GM06990 (cell line): ENCODE measurements at regions not wholly inside any gene's neighbourhood (a gene's known extent, or its start where the extent isn't known, plus 50 kb on each side); places are given as distances from the start of the nearest gene placed in this dataset.

ENCODE experiments used
- DNase-seq: peaks from one replicate; pipeline ENCODE4 v3.0.0-alpha.2; 2011; ENCODE audit not compliant: insufficient read length; ENCODE audit errors: extremely low read depth
- H3K27me3 ChIP-seq: replicated peaks from 2 replicates; pipeline ENCODE4 v1.6.0; 2011; ENCODE audit warnings: low read length; ENCODE audit not compliant: control insufficient read depth, insufficient read depth
- H3K36me3 ChIP-seq: 2 replicates; pipeline ENCODE4 v1.5.1; 2011; ENCODE audit warnings: low read length; ENCODE audit not compliant: control insufficient read depth, insufficient read depth
- H3K4me3 ChIP-seq: replicated peaks from 2 replicates; pipeline ENCODE4 v1.5.1; 2011; ENCODE audit warnings: low read depth, mild to moderate bottlenecking, control low read depth, low read length
- CTCF ChIP-seq: IDR thresholded peaks from 2 replicates; pipeline ENCODE4 v1.5.1; 2011; ENCODE audit warnings: low read length, control low read depth, mild to moderate bottlenecking, inconsistent platforms; ENCODE audit not compliant: insufficient read depth, poor library complexity, severe bottlenecking

GRCh38 chr9:4424038-4424437, 66.2 kb upstream of the SLC1A1 start:
- no peaks in the 10 kb centered on the region for H3K27me3 ChIP-seq
- DNase-seq, result no peak
- H3K36me3 ChIP-seq, result no peaks in the 10 kb centered on the region
- no peak for TF ChIP-seq CTCF
- no peak overlapping the region for H3K4me3 ChIP-seq

DNA sequence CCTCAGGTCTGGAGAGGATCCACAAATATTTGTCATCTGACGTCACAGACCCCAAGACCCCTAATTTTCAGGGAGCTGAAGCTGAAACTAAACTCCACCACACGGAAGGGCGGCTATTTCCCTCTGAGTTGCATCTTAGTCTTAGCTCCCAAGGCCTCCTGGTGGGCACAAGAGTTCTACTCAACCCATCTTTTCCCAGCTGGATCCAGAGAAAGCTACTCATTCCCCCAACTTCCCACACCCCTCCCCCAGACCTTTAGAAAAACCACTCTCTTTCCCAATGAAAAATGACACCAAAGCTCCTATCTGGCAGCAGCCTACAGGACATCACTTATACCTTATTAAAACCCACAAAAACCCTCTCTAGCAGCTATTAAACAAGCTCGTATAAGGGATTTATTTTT, 67.1 kb upstream of the SLC1A1 start:
- no peak for DNase-seq
- no peak for TF ChIP-seq CTCF
- Histone ChIP-seq H3K36me3 (no peaks in the 10 kb centered on the region), H3K4me3 (no peak overlapping the region), H3K27me3 (no peaks in the 10 kb centered on the region)

DNA sequence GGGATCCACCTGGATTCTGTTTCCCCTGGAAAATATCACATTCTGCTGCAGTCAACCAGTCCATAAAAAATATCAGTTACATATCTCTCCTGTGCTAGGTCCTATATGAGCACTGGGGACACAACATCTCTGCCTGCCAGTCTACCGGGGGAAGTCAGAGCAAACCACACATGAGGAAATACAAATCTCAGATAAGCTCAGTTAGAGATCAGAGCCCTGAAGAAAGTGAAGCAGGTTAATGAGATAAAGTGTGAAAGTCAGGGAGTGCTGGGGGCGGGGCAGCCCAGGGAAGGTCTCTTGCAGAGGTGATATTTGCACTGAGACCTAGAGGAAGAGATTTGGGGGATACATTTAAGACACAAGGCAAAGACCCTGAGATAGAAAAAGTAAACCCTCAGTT, 67.8 kb upstream of the SLC1A1 start:
- no peak for TF ChIP-seq CTCF
- Histone ChIP-seq H3K4me3 (no peak overlapping the region), H3K27me3 (no peaks in the 10 kb centered on the region), H3K36me3 (no peaks in the 10 kb centered on the region)
- DNase-seq, result no peak

GRCh38 chr9:4421847-4422246, 68.4 kb upstream of the SLC1A1 start:
- Histone ChIP-seq H3K36me3 (no peaks in the 10 kb centered on the region), H3K4me3 (no peak overlapping the region), H3K27me3 (no peaks in the 10 kb centered on the region)
- no peak for TF ChIP-seq CTCF
- no peak for DNase-seq

DNA sequence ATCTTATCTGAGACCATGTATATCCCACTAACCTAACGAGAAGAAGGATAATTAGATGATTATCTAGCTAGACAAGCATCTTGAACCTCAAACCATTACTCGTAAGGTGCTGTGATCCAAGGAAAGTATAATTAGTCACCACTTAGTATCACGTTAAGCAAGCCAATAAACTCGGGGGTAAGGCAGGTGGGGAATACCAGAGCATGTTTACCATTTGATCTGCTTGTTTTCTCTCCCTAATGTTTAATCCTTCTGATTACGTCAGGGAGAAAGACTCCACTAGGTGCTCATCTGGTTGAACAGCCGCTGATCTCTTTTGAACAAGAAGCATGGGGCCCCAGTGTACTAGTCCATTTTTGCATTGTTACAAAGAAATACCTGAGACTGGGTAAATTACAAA, 69.9 kb upstream of the SLC1A1 start:
- Histone ChIP-seq H3K36me3 (no peaks in the 10 kb centered on the region), H3K27me3 (no peaks in the 10 kb centered on the region), H3K4me3 (no peak overlapping the region)
- no peak for DNase-seq
- no peak for TF ChIP-seq CTCF

GRCh38 chr9:4417578-4418325, 72.5 kb upstream of the SLC1A1 start:
- no peak for DNase-seq
- TF ChIP-seq CTCF, result no peak
- Histone ChIP-seq H3K27me3 (no peaks in the 10 kb centered on the region), H3K4me3 (no peak overlapping the region), H3K36me3 (no peaks in the 10 kb centered on the region)
